Ureter (tissue), 1 donor: ENCODE measurements at regions not wholly inside any gene's neighbourhood (a gene's known extent, or its start where the extent isn't known, plus 50 kb on each side); places are given as distances from the start of the nearest gene placed in this dataset.

Source experiments
- DNase-seq: peaks from one replicate; pipeline ENCODE4 v3.0.0-alpha.2; 2020; ENCODE audit warnings: low spot score
- donor health status: DM: yes; HTN: yes; CAD: no.

DNA sequence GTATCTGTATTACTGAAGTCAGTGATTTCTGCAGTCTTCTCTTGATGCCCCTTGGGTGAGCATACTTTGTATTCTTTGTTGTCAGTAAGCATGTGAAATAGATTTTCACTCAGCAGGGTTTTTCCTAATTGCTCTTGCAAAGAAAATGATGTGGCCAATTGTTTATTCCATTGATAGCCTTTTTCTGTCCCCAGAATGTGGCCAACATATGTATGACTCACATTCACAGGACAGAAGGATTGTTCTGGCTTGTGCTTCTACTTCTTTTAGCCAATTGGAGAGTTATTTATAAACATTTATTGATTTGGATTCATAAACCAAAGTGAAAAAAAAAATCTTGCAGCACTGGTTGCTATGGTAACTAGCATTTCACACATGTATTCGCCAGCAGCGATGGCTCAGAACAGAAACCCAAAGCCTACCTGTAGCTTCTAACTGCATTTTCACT, 54.4 kb upstream of the RBM24 start:
- no peak for DNase-seq

- DNase-seq, result no peak
Observed at GRCh38 chr6:17227403-17227802, 53.8 kb upstream of the RBM24 start.
